ENCODE measurements at regions not wholly inside any gene's neighbourhood (a gene's known extent, or its start where the extent isn't known, plus 50 kb on each side); places are given as distances from the start of the nearest gene placed in this dataset.

DNA sequence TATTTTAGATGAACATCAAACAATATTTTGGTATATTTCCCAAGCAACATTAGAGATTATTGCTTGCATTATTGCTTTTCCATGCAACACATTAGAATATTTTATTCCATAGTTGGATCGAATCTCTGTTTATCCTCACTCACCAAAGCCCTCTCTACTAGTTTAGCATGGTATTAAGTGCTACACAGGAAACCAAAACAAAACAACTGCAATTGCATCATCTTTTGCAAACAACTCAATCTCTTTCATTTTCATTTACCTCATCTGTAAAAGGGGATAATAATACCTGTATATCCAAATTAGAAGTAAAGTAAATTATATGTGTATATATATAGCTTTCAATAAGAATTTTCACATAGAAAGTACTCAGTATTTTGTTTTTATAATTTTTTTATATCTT is 147.8 kb upstream of the PCDH9 start:
- Histone ChIP-seq H3K27me3 (replicated peaks; ENCODE audit: insufficient read depth) (no peaks in the 10 kb centered on the region), H3K9me3 (no peaks in the 10 kb centered on the region), H3K4me1 (ENCODE audit: control insufficient read depth in 1 of 2, low read depth in 2 of 2) (no peaks in the 10 kb centered on the region), H3K27ac (no peak overlapping the region), H3K4me3 (no peak overlapping the region), H3K36me3 (no peaks in the 10 kb centered on the region)
- ATAC-seq (ENCODE audit: insufficient number of reproducible peaks, low FRiP score, low read depth) (no peak), DNase-seq (ENCODE audit: low spot score) (no peak)
- TF ChIP-seq, protein P1, sequence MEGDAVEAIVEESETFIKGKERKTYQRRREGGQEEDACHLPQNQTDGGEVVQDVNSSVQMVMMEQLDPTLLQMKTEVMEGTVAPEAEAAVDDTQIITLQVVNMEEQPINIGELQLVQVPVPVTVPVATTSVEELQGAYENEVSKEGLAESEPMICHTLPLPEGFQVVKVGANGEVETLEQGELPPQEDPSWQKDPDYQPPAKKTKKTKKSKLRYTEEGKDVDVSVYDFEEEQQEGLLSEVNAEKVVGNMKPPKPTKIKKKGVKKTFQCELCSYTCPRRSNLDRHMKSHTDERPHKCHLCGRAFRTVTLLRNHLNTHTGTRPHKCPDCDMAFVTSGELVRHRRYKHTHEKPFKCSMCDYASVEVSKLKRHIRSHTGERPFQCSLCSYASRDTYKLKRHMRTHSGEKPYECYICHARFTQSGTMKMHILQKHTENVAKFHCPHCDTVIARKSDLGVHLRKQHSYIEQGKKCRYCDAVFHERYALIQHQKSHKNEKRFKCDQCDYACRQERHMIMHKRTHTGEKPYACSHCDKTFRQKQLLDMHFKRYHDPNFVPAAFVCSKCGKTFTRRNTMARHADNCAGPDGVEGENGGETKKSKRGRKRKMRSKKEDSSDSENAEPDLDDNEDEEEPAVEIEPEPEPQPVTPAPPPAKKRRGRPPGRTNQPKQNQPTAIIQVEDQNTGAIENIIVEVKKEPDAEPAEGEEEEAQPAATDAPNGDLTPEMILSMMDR (IDR thresholded peaks at IDR 0.05): no peak

DNA sequence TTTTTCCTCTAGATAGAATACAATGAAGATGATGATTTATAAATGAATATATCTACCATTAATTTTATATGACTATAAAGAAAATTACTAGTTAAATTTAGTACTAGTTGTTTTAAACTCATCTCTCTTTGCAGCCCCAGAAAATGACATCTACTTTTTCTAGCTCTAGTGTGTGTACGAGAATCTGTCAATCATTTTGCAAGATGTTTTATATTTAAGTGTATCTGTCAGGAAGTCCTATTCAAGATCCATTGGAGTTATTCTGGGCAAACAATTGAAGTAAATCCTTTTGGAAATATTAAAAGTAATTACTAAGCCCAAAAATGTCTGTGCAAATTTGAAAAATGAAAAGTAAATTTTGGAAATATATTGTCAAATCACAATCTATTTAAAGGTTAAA is 144.3 kb upstream of the PCDH9 start:
- Histone ChIP-seq H3K4me1 (ENCODE audit: control insufficient read depth in 1 of 2, low read depth in 2 of 2) (no peaks in the 10 kb centered on the region), H3K27me3 (replicated peaks; ENCODE audit: insufficient read depth) (no peaks in the 10 kb centered on the region), H3K27ac (no peak overlapping the region), H3K9me3 (no peaks in the 10 kb centered on the region), H3K4me3 (no peak overlapping the region), H3K36me3 (no peaks in the 10 kb centered on the region)
- TF ChIP-seq, protein P1 (IDR thresholded peaks at IDR 0.05): no peak
- DNase-seq (ENCODE audit: low spot score): no peak
- ATAC-seq (ENCODE audit: insufficient number of reproducible peaks, low FRiP score, low read depth): no peak

DNA sequence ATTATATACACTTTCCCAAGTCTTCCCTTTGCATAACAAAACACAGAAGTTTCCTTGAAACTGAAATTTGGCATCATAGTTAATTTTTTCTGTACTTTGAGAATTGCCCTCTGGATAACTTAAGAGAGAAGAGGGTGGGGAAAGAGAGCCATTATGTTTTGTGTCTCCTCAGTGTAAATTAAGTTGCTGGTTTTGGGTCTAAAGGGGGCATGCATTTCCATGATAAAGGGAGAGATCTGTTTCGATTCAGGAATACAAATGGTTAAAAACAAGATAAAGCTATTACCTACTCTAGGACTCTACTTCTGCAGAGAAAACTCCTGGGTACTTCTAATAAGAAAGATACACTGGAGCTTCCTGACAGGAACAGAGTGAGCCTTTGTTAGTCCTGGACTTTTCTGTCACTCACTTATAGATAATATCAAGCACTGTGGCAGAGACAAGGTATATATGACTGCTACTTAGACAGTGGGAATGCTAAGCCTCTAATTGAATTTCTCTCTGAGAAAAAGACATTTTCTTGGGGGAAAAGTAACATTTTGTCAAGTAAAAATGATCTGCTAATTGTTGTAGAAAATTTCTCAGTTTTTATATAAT is 142.8 kb upstream of the PCDH9 start:
- H3K9me3 ChIP-seq: no peaks in the 10 kb centered on the region
- no peaks in the 10 kb centered on the region for H3K4me1 ChIP-seq (ENCODE audit: control insufficient read depth in 1 of 2, low read depth in 2 of 2)
- H3K27me3 ChIP-seq (replicated peaks; ENCODE audit: insufficient read depth): no peaks in the 10 kb centered on the region
- TF ChIP-seq, protein P1 (IDR thresholded peaks at IDR 0.05): no peak
- no peak overlapping the region for H3K27ac ChIP-seq
- no peak overlapping the region for H3K4me3 ChIP-seq
- H3K36me3 ChIP-seq: no peaks in the 10 kb centered on the region
- DNase-seq (ENCODE audit: low spot score) (no peak), ATAC-seq (ENCODE audit: insufficient number of reproducible peaks, low FRiP score, low read depth) (no peak)

DNA sequence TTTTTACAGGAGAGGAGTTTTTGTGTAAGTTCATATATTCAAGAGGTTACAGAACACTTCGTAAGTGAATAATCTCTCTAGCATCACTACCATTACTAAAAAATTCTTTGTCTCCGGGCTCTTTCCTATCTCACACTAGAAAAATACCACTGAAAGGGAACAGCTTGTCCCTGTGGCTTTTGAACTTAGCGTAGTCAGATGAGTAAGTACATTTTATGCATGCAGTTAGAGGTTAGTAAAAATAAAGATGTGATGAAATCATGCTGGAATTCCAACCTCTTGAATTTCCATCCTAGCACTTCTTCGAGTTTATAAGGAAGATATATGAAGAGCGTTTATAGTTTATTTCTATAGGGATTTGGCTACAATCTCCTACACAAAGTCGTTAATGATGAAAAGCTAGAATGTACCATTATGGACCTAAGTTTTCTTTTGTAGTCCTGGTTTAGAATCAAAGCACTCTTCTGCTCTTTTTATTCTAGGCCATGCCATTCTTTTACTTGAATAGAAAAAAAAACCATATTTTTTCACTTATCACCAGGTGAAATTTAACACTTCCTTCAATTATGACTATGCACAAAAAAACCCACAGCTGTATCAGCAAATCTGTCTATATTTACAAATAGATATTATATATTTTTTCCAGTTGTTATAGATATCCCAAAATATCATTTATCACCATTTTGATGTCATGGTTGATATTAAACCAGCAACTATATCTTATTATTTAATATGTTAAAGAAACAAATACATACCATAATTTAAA is 139.9 kb upstream of the PCDH9 start:
- no peak overlapping the region for H3K27ac ChIP-seq
- H3K4me3 ChIP-seq: no peak overlapping the region
- H3K9me3 ChIP-seq: no peaks in the 10 kb centered on the region
- H3K4me1 ChIP-seq (ENCODE audit: control insufficient read depth in 1 of 2, low read depth in 2 of 2): no peaks in the 10 kb centered on the region
- ATAC-seq (ENCODE audit: insufficient number of reproducible peaks, low FRiP score, low read depth): no peak
- DNase-seq (ENCODE audit: low spot score): no peak
- H3K36me3 ChIP-seq: no peaks in the 10 kb centered on the region
- H3K27me3 ChIP-seq (replicated peaks; ENCODE audit: insufficient read depth): no peaks in the 10 kb centered on the region
- TF ChIP-seq, protein P1 (IDR thresholded peaks at IDR 0.05): no peak

DNA sequence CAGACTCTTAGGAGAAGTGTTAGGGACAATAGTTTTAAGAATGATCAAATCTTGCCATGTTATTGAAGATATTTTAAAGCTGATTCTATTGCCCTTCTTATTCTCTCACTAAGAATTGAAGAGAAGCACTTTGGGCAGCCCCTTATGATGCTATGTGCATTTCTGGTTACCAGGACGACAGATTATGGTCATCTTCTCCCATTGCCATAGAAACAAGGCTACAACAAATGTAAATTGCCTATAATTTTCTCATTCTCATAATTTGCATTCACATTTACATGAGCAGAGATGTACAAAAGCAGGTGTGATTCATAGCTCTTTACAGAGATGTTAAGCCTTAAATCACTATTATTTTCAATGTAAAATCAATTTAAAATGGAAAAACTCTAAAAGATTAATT is 137.3 kb upstream of the PCDH9 start:
- Histone ChIP-seq H3K4me1 (ENCODE audit: control insufficient read depth in 1 of 2, low read depth in 2 of 2) (no peaks in the 10 kb centered on the region), H3K36me3 (no peaks in the 10 kb centered on the region), H3K27ac (no peak overlapping the region), H3K27me3 (replicated peaks; ENCODE audit: insufficient read depth) (no peaks in the 10 kb centered on the region), H3K4me3 (no peak overlapping the region), H3K9me3 (no peaks in the 10 kb centered on the region)
- ATAC-seq (ENCODE audit: insufficient number of reproducible peaks, low FRiP score, low read depth): no peak
- no peak for DNase-seq (ENCODE audit: low spot score)
- TF ChIP-seq, protein P1 (IDR thresholded peaks at IDR 0.05): no peak
